Breast epithelium (tissue), 3 donors: ENCODE measurements at regions not wholly inside any gene's neighbourhood (a gene's known extent, or its start where the extent isn't known, plus 50 kb on each side); places are given as distances from the start of the nearest gene placed in this dataset.

Experiments
- POLR2A ChIP-seq: fragments of 450-650 bp; IDR thresholded peaks from one replicate; pipeline ENCODE4 v1.6.1; 2016; ENCODE audit warnings: antibody characterized with exemption, mild to moderate bottlenecking, moderate library complexity
- POLR2AphosphoS5 ChIP-seq, 3 donors: sonication (generic); formaldehyde crosslinking; IDR thresholded peaks; one replicate each; pipeline ENCODE4 v1.6.1; 2017; ENCODE audit warnings: antibody characterized with exemption in 3 of 3
- TF ChIP-seq, protein P1 (sequence below), 3 donors: fragments of 450-650 bp; IDR thresholded peaks; one replicate each; pipeline ENCODE4 v1.5.1; 2016 to 2017; ENCODE audit warnings: antibody characterized with exemption in 3 of 3, mild to moderate bottlenecking in 3 of 3, moderate library complexity in 3 of 3

DNA sequence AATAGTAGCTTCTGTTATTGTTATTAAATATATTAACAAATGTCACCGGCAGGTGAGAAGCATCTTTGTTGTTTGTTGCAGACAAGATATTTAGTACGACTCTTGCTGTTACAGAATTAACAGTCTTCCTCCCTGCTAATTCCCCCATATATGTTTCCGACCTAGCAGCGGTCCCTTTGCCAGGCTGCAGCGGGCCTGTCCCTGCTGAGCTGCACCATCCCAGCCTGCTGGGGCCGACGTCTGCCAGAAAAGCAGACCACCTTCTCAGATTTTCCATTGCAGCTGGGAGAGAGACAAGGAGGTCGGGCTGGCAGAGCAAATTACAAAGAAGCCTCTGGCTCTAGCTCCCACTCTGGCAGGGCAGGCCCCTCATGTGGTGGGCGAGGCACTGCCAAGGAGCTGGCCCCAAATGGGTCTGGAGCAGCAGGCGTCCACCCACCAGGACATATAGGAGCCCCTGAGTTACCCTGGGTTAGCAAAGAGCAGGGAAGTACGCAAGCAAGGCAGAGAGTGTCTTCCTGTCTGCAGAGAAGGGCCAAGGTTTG, 142.7 kb downstream of the FOXD2 start:
- TF ChIP-seq, protein P1, sequence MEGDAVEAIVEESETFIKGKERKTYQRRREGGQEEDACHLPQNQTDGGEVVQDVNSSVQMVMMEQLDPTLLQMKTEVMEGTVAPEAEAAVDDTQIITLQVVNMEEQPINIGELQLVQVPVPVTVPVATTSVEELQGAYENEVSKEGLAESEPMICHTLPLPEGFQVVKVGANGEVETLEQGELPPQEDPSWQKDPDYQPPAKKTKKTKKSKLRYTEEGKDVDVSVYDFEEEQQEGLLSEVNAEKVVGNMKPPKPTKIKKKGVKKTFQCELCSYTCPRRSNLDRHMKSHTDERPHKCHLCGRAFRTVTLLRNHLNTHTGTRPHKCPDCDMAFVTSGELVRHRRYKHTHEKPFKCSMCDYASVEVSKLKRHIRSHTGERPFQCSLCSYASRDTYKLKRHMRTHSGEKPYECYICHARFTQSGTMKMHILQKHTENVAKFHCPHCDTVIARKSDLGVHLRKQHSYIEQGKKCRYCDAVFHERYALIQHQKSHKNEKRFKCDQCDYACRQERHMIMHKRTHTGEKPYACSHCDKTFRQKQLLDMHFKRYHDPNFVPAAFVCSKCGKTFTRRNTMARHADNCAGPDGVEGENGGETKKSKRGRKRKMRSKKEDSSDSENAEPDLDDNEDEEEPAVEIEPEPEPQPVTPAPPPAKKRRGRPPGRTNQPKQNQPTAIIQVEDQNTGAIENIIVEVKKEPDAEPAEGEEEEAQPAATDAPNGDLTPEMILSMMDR (IDR thresholded peaks at IDR 0.05), result no peak
- TF ChIP-seq POLR2A (no peak), POLR2AphosphoS5 (IDR thresholded peaks at IDR 0.05) (no peak)
